OCI-LY1 (cell line): ENCODE measurements at regions not wholly inside any gene's neighbourhood (a gene's known extent, or its start where the extent isn't known, plus 50 kb on each side); places are given as distances from the start of the nearest gene placed in this dataset.

Experiments
- EZH2 ChIP-seq: fragments of 200-600 bp; sonication (generic), shearing (Covaris generic); IDR thresholded peaks from 2 replicates; pipeline ENCODE4 v1.8.0; 2017; ENCODE audit warnings: borderline replicate concordance, mixed run types, mild to moderate bottlenecking, antibody characterized with exemption, low read length, moderate library complexity, mixed read lengths
- TF ChIP-seq, protein P1 (sequence below): fragments of 200-600 bp; sonication (generic), shearing (Covaris generic); IDR thresholded peaks from 2 replicates; pipeline ENCODE4 v1.5.1; 2017; ENCODE audit warnings: mild to moderate bottlenecking, antibody characterized with exemption, low read length, moderate library complexity, mixed read lengths

DNA sequence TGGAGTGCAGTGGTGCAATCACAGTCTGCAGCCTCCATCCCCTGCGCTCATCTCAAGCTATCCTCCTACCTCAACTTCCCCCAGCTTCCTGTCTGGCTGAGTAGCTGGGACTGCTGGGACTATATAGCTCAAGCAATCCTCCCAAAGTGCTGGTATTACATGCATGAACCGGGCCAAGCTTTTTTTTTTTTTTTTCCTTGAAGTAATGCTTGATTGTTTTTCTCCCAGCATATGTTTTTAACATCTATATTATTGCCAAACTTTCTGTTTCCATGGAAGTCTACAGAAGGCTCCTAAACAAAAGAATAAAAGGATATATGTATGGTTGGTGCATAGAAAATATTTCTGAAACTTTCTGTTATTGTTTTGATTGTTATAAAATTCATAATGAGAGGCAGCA, 853.6 kb downstream of the KCNA4 start:
- TF ChIP-seq, protein P1, sequence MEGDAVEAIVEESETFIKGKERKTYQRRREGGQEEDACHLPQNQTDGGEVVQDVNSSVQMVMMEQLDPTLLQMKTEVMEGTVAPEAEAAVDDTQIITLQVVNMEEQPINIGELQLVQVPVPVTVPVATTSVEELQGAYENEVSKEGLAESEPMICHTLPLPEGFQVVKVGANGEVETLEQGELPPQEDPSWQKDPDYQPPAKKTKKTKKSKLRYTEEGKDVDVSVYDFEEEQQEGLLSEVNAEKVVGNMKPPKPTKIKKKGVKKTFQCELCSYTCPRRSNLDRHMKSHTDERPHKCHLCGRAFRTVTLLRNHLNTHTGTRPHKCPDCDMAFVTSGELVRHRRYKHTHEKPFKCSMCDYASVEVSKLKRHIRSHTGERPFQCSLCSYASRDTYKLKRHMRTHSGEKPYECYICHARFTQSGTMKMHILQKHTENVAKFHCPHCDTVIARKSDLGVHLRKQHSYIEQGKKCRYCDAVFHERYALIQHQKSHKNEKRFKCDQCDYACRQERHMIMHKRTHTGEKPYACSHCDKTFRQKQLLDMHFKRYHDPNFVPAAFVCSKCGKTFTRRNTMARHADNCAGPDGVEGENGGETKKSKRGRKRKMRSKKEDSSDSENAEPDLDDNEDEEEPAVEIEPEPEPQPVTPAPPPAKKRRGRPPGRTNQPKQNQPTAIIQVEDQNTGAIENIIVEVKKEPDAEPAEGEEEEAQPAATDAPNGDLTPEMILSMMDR, result no peak
- no peak for TF ChIP-seq EZH2
